Hepatic stellate cell (primary cell): ENCODE measurements at regions not wholly inside any gene's neighbourhood (a gene's known extent, or its start where the extent isn't known, plus 50 kb on each side); places are given as distances from the start of the nearest gene placed in this dataset.

Experiments
- DNase-seq: peaks from one replicate; pipeline ENCODE4 v3.0.0; 2011; ENCODE audit warnings: low spot score

- DNase-seq: no peak
Observed at GRCh38 chr9:86830356-86830755, 117.0 kb downstream of the GAS1 start.

- no peak for DNase-seq
Observed at GRCh38 chr9:86829496-86830046, 117.7 kb downstream of the GAS1 start.

- no peak for DNase-seq
Observed at GRCh38 chr9:86828631-86829030, 118.7 kb downstream of the GAS1 start.

DNA sequence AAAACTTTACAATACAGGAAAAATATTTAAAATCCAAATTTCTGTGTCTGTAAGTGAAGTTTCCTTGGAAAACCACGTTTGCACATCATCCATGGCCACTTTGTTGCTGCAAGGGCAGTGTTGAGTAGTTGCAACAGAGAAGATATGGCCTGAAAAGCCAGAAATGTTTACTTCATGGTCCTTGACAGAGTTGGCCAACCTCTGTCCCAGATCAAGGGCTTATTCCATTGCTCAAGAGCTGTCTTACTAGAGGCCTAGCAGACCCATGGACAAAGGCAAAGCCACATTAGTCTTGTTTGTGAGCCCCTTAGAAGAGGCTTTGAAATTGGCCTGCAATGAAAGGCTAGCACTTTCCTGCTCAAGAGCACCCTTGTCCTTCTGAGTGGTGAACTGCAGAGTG, 119.4 kb downstream of the GAS1 start:
- no peak for DNase-seq

GRCh38 chr9:86825299-86825698, 122.0 kb downstream of the GAS1 start:
- DNase-seq: no peak

- DNase-seq: no peak
Observed at GRCh38 chr9:86822006-86822801, 125.1 kb downstream of the GAS1 start.

DNA sequence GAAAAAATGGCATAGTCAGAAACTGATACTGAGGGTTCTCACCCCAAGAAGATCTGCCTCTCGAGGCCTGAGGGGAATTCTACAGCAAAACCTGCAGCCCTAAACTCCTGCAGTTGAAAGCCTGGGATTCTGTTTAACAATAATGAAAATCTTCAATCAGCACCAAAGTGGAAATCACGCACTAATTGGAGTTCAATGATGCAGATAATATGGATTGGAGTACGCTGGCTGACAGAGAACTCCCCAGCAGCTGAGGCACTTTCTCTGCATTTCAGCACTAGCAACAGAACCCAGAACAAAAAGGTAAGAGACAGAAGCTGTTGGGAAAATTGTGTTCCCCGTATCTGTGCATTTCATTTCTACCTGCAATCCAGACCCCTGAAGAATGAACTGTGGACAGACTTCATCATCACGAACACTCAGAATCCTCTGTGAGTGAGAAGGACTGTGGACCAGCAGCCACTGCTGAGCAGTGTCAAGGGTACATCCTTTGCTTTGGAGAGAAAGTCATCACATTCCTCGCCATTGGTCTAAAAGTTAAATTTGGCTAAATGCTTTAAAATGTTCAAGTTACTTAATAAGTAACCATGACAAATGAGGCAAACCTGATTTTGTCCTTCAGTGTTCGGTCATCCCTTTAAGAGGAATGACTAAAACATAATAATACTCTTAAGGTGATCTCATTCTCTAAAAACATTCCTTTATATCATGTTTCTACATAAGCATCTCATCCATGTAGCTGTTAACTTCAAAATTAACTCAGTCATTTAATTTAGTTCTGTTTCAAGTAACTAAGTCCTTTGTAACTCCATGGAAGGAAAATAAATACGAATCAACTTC, 126.1 kb downstream of the GAS1 start:
- DNase-seq: no peak

- DNase-seq: no peak
Observed at GRCh38 chr9:86819552-86819951, 127.8 kb downstream of the GAS1 start.

DNA sequence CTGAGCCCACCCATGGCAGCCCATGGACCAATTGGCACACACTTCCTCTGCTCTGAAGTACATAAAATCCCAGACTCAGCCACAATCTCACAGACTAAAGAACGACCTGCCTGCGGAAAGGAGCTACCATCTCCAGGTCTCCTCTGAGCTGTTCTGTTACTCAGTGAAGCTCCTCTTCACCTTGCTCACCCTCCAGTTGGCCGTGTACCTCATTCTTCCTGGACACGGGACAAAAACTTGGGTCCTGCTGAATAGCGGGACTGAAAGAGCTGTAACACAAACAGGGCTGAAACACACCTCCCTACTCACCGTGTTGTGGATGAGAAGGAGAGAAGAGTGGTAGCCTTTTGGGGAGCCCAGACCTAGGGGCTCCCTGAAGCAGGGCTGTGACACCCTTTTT, 128.7 kb downstream of the GAS1 start:
- no peak for DNase-seq

GRCh38 chr9:86816868-86817267, 130.4 kb downstream of the GAS1 start:
- no peak for DNase-seq

GRCh38 chr9:86816366-86816765, 130.9 kb downstream of the GAS1 start:
- DNase-seq: no peak

GRCh38 chr9:86812616-86813015, 134.7 kb downstream of the GAS1 start:
- DNase-seq: no peak

- no peak for DNase-seq
Observed at GRCh38 chr9:86809759-86810367, 137.4 kb downstream of the GAS1 start.

- no peak for DNase-seq
Observed at GRCh38 chr9:86809151-86809550, 138.2 kb downstream of the GAS1 start.

DNA sequence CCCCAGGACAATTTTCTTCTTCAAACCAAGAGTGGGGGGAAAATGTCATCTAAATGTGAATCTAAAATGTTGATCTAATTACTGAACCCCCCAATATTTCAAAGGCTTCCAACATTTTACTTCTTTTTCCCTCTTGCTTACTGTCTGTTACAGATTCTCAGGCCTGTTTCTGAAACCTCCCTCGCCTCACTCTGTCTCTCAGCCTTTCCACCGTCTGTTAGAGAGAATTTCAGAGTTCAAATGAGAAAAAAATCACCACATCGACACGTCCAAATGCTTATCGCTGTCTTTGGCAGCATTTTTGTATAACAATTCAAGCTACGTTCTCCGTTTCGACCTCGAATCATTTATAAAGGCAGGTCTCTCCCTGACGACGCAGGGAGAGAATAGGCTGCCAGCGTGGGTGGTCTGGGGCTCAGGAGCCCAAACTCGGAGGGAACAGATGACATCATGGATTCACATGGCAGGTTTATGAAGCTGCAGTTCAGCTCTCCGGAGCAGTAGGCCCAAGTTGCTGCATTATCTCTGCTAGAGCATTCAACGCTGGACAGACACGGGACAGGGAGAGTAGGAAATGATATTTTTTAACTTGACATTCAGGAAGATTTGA, 139.8 kb downstream of the GAS1 start:
- no peak for DNase-seq

DNA sequence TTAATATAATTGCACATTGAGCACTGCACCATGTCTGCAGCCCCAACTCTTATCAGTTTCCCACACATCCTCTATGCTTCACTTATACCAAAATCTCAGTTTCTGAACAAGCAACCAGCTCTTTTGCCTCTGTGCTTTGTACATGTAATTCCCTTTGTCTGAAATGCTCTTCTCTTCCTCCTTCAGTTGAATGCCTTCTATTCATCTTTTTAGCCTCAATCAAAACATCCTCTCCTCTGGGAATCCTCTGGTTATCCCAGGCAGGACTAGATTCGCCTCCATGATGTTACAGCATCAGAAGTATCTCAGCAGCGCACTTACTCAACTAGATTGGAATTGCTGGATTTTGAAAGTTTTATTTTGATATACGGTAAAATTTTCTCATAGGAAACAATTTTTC, 143.3 kb downstream of the GAS1 start:
- no peak for DNase-seq

GRCh38 chr9:86802900-86803673, 144.2 kb downstream of the GAS1 start:
- no peak for DNase-seq

- DNase-seq: no peak
Observed at GRCh38 chr9:86801246-86801645, 146.1 kb downstream of the GAS1 start.

DNA sequence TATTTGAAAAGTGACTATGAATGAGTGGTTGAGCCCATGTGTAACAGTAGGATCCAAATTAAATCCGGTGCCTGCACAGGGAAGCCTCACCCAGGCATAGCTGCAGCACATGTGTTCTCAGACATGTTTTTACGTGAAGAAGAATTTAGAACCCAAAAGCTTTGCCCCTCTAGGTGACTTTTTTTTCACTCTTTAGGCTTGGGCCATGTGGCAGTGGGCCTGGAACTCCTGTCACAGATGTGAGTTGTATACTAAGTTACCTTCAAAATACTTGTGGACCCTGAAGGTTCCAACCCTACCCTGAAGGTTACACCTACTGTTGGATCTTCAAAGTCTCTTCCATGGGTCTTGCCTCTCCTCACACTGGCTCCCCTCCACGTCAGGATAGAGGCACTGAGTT, 146.6 kb downstream of the GAS1 start:
- DNase-seq: no peak

DNA sequence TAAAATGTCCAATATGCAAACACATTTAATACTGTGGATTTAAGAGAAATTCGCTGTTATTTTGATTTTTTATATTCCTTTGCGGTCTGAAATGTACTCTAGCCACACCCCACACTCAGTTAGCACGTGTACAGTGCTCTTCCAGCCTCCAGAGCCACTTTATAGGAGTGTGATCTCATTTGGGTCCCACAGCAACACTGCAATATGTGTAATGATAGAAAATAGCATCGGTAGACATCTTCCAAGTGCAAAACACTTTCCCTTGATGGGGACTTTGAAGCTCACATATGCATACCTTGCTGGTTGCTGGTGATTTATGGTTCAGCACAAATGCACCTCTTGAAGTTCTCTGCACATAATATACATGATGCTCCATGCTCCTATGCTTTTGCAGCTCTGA, 148.3 kb downstream of the GAS1 start:
- DNase-seq: no peak

DNA sequence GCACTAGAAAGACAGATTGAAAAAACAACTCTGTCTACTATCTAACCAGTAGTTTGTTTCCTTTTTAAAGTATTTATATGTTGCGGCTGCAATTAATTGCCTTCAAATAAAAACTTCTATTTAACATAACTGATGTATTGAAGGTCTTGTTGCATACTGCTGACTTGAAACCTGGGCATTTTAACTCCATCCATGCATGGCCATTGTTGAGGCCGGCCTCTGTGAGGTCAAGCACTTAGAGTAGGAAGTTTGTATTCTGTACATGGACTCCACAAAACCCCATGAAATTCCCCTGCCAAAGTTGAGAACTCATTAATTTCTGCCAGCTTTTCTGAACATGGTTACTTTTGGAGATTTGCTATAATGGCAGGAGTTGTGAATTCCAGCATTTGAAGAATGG, 150.6 kb downstream of the GAS1 start:
- DNase-seq: no peak
